ENCODE measurements at regions not wholly inside any gene's neighbourhood (a gene's known extent, or its start where the extent isn't known, plus 50 kb on each side); places are given as distances from the start of the nearest gene placed in this dataset.
A peak's percentile ranks its signal among the peaks of the same experiment; 100 is the strongest.

DNA sequence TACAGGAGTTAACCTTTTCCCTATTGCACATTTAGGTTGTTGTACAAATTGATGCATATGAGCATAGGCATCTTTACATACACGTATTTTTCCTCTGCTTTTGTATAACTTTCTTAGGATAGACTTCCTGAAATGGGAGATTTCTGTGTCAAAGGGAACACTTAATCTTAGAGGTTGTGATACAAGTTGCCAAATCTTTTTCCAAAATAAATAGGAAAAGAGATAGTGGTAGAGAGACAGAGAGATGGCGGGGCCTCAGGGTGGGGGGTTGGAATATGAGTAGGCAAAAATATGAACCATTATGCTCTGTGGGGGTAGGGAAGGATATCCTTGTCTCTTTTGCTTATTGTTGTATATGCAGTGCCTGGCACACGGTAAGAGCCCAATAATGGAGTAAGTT, 70.7 kb upstream of the UBE2E1 start:
- H3K4me3 Mint-ChIP-seq = no peak overlapping the region
- no peak for DNase-seq
- peaks cover 27% of the 10 kb centered on the region for H3K4me1 Mint-ChIP-seq
- no peaks in the 10 kb centered on the region for H3K36me3 Mint-ChIP-seq (ENCODE audit: low read depth)
- no peaks in the 10 kb centered on the region for H3K9me3 Mint-ChIP-seq
- TF ChIP-seq CTCF (IDR thresholded peaks at IDR 0.05) = no peak
- H3K27ac Mint-ChIP-seq = peak overlapping the region; percentile 41
- peaks cover 14% of the 10 kb centered on the region for H3K27me3 Mint-ChIP-seq (ENCODE audit: low read depth, poor library complexity)

- Mint-ChIP-seq H3K36me3 (ENCODE audit: low read depth) (no peaks in the 10 kb centered on the region), H3K9me3 (no peaks in the 10 kb centered on the region), H3K4me3 (no peak overlapping the region), H3K27me3 (ENCODE audit: low read depth, poor library complexity) (peaks cover 14% of the 10 kb centered on the region), H3K27ac (peak overlapping the region; percentile 48), H3K4me1 (peaks cover 27% of the 10 kb centered on the region)
- DNase-seq = no peak
- TF ChIP-seq CTCF (IDR thresholded peaks at IDR 0.05) = no peak
Observed at GRCh38 chr3:23735535-23736326, 70.0 kb upstream of the UBE2E1 start.

DNA sequence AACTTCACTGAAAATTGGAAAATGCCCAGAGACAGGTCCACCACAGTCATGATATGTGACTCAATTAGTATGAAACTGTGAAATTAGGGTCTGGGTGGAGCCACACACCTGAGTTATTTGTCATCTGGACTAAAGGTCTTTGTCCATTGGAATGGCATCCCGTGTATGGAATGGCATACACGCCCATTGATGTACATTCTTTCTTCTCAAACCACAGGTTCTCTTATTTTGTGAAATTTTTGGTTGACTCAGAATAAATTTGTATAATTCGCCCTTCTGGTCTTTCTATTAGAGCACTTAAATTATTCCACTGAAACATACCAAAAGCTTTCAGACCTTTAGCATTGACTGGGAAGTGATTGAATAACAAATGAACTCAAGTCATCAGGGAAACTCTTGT, 66.8 kb upstream of the UBE2E1 start:
- H3K4me1 Mint-ChIP-seq = peaks cover 39% of the 10 kb centered on the region

GRCh38 chr3:23739536-23739935, 66.2 kb upstream of the UBE2E1 start:
- Mint-ChIP-seq H3K27me3 (ENCODE audit: low read depth, poor library complexity) (peaks cover 49% of the 10 kb centered on the region), H3K36me3 (ENCODE audit: low read depth) (no peaks in the 10 kb centered on the region), H3K9me3 (no peaks in the 10 kb centered on the region), H3K4me1 (peaks cover 43% of the 10 kb centered on the region), H3K27ac (no peak overlapping the region), H3K4me3 (no peak overlapping the region)
- DNase-seq = no peak
- TF ChIP-seq CTCF (IDR thresholded peaks at IDR 0.05) = no peak

More for the DNA sequence above, 66.8 kb upstream of the UBE2E1 start:
- Mint-ChIP-seq H3K9me3 (no peaks in the 10 kb centered on the region), H3K27ac (no peak overlapping the region), H3K36me3 (ENCODE audit: low read depth) (no peaks in the 10 kb centered on the region), H3K27me3 (ENCODE audit: low read depth, poor library complexity) (peaks cover 45% of the 10 kb centered on the region), H3K4me3 (no peak overlapping the region)
- TF ChIP-seq CTCF (IDR thresholded peaks at IDR 0.05) = no peak
- no peak for DNase-seq

DNA sequence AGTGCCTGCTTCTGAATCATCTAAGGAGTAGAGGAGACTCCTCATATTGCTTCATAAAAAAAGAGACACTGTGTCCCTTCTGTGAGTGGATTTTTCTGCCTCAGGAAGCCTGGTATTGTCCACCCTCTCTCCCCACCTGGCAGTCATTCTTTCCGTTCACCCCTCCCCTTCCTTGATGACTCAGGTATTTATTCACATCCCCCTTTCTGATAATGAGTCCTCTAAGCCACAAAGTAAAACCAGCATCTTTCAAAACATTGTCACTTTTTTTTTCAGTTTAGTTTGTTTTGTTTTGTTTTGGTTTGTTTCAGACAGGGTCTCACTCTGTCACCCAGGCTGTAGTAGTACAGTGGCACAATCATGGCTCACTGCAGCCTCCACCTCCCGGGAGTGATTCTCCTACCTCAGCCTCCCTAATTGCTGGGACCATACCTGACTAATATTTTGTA, 65.2 kb upstream of the UBE2E1 start:
- no peak for DNase-seq
- no peak for TF ChIP-seq CTCF (IDR thresholded peaks at IDR 0.05)
- H3K36me3 Mint-ChIP-seq (ENCODE audit: low read depth) = no peaks in the 10 kb centered on the region
- H3K9me3 Mint-ChIP-seq = no peaks in the 10 kb centered on the region
- H3K4me1 Mint-ChIP-seq = peaks cover 40% of the 10 kb centered on the region
- H3K4me3 Mint-ChIP-seq = no peak overlapping the region
- H3K27ac Mint-ChIP-seq = no peak overlapping the region
- H3K27me3 Mint-ChIP-seq (ENCODE audit: low read depth, poor library complexity) = peaks cover 57% of the 10 kb centered on the region

Data from nephron progenitor cell (in vitro differentiated cells).